ENCODE measurements at regions not wholly inside any gene's neighbourhood (a gene's known extent, or its start where the extent isn't known, plus 50 kb on each side); places are given as distances from the start of the nearest gene placed in this dataset.

- DNase-seq (ENCODE audit: low read depth in 2 of 2) = no peak
Observed at GRCh38 chr21:41632748-41633475, 125.0 kb upstream of the TMPRSS2 start.

- no peak for DNase-seq (ENCODE audit: low read depth in 2 of 2)
Observed at GRCh38 chr21:41631564-41632461, 123.9 kb upstream of the TMPRSS2 start.

- DNase-seq (ENCODE audit: low read depth in 2 of 2) = no peak
Observed at GRCh38 chr21:41630917-41631316, 123.0 kb upstream of the TMPRSS2 start.

GRCh38 chr21:41630249-41630648 lies 122.3 kb upstream of the TMPRSS2 start:
- no peak for DNase-seq (ENCODE audit: low read depth in 2 of 2)

- no peak for DNase-seq (ENCODE audit: low read depth in 2 of 2)
Observed at GRCh38 chr21:41628256-41628655, 120.3 kb upstream of the TMPRSS2 start.

- no peak for DNase-seq (ENCODE audit: low read depth in 2 of 2)
Observed at GRCh38 chr21:41627428-41627827, 119.5 kb upstream of the TMPRSS2 start.

GRCh38 chr21:41626021-41626420 lies 118.1 kb upstream of the TMPRSS2 start:
- no peak for DNase-seq (ENCODE audit: low read depth in 2 of 2)

GRCh38 chr21:41625428-41625827 lies 117.5 kb upstream of the TMPRSS2 start:
- DNase-seq (ENCODE audit: low read depth in 2 of 2) = no peak

GRCh38 chr21:41624674-41625310 lies 116.8 kb upstream of the TMPRSS2 start:
- DNase-seq (ENCODE audit: low read depth in 2 of 2) = no peak

- DNase-seq (ENCODE audit: low read depth in 2 of 2) = no peak
Observed at GRCh38 chr21:41623945-41624344, 116.0 kb upstream of the TMPRSS2 start.

- DNase-seq (ENCODE audit: low read depth in 2 of 2) = peak; percentile 8 to 15
Observed at GRCh38 chr21:41622831-41623548, 115.0 kb upstream of the TMPRSS2 start.

- no peak for DNase-seq (ENCODE audit: low read depth in 2 of 2)
Observed at GRCh38 chr21:41622201-41622600, 114.2 kb upstream of the TMPRSS2 start.

GRCh38 chr21:41621513-41621912 lies 113.6 kb upstream of the TMPRSS2 start:
- DNase-seq (ENCODE audit: low read depth in 2 of 2) = no peak

GRCh38 chr21:41620982-41621381 lies 113.0 kb upstream of the TMPRSS2 start:
- DNase-seq (ENCODE audit: low read depth in 2 of 2) = no peak

GRCh38 chr21:41620541-41620940 lies 112.6 kb upstream of the TMPRSS2 start:
- no peak for DNase-seq (ENCODE audit: low read depth in 2 of 2)

GRCh38 chr21:41616031-41616591 lies 108.2 kb upstream of the TMPRSS2 start:
- DNase-seq (ENCODE audit: low read depth in 2 of 2) = no peak

GRCh38 chr21:41615613-41616012 lies 107.7 kb upstream of the TMPRSS2 start:
- no peak for DNase-seq (ENCODE audit: low read depth in 2 of 2)

- DNase-seq (ENCODE audit: low read depth in 2 of 2) = no peak
Observed at GRCh38 chr21:41614511-41614910, 106.6 kb upstream of the TMPRSS2 start.

GRCh38 chr21:41613533-41613909 lies 105.6 kb upstream of the TMPRSS2 start:
- DNase-seq (ENCODE audit: low read depth in 2 of 2) = no peak

GRCh38 chr21:41612674-41613532 lies 104.9 kb upstream of the TMPRSS2 start:
- peak in 1 of 2 donors; percentile 13 for DNase-seq (ENCODE audit: low read depth in 2 of 2)

All from activated CD4-positive, alpha-beta T cell treated with anti-CD3 and anti-CD28 coated beads for 24 hours (primary cell).